Smooth muscle cell of the brain vasculature (primary cell): ENCODE measurements at regions not wholly inside any gene's neighbourhood (a gene's known extent, or its start where the extent isn't known, plus 50 kb on each side); places are given as distances from the start of the nearest gene placed in this dataset.

Experiments
- DNase-seq: peaks from one replicate; pipeline ENCODE4 v3.0.0-alpha.2; 2012; ENCODE audit warnings: low read depth, low spot score

DNA sequence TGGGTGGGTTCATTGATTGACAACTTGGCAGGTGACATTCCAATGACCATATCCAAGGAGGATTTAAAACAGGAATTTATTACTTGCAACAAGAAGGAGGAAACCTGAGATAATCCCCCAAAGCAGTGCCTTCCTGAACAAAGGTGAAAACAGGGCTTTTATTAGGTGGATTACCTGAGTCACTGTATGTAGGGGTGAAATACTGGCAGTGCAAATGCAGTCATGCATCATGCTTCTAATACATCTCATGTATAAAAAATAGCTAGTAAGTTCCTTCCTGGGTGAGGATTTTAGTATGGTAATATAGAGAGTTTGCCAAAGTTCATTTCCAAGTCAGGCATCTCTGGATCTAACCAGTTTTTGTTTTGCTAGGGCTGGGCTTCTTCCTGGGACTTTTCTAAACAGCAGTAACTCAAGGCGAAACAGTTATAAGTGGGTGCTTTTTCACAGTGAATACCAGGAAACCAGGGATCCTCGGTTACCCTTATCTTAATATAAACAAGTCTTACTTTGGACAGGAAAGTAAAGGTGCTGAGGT lies 583.4 kb upstream of the LRRTM1 start:
- no peak for DNase-seq

GRCh38 chr2:80874374-80874773 lies 569.8 kb upstream of the LRRTM1 start:
- DNase-seq, result no peak

GRCh38 chr2:80869858-80870438 lies 565.4 kb upstream of the LRRTM1 start:
- no peak for DNase-seq

DNA sequence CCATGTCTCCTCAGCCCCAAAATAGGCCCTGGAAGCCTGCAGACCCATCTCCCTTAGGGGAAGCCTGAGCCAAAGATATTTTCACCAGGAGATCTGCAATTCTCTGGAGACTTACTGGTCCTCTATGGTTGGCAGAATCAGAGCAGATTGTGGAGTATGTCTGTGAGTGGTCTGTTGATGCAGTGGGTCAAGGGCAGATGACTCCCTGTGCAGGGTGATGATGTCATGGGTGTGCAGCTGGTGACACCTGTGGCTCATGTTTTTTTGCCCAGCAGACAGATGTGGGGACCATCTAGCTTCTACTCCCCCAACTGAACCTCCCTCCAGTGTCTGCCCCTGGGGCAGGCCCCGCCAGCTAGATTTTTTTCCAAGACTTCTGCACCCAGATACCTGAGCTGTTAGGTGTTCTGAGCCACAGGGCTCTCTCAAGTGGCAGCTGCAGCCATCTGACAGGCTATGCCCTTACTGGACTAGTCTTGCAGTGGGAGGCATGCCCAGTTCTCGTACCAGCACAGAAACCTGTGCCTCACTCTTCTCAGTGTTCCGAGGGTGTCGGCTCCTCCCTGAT lies 558.7 kb upstream of the LRRTM1 start:
- no peak for DNase-seq

- DNase-seq, result no peak
Measured at GRCh38 chr2:80858965-80859364, 554.4 kb upstream of the LRRTM1 start.

GRCh38 chr2:80856227-80856626 lies 551.7 kb upstream of the LRRTM1 start:
- no peak for DNase-seq

DNA sequence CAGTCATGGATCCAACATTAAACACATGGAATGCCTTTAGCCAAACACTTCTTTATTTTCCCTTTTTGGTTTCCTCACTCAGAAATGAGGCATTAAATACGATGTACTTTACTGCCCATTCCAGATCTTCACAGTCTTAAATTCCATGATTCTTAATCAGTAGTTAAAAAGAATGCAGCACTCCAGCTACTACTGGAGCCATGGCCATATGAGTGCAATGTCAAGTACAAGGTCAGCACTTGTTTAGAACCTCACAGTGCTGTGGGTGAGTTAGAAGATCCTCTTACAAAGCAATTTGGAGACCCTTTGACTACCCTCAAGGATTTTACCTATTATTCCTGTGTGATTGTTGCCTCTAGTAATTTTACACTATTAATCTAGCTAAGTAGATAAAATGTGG lies 550.3 kb upstream of the LRRTM1 start:
- DNase-seq, result no peak

DNA sequence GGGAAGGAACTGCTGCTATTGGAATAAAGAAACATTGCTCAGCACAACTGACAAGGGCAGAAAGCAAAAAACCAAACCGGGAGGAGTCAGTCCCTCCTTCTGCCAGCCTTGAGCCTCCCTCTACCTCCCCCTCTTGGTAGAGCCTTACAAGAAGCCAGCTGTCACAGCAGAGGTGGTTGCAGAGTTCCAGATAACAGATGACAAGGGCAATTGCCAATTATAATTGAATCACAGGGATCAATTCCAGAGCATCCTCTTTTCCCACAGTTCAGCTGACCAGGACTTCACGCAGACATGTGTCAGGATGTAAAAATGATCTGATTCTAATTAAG lies 548.2 kb upstream of the LRRTM1 start:
- DNase-seq, result no peak

DNA sequence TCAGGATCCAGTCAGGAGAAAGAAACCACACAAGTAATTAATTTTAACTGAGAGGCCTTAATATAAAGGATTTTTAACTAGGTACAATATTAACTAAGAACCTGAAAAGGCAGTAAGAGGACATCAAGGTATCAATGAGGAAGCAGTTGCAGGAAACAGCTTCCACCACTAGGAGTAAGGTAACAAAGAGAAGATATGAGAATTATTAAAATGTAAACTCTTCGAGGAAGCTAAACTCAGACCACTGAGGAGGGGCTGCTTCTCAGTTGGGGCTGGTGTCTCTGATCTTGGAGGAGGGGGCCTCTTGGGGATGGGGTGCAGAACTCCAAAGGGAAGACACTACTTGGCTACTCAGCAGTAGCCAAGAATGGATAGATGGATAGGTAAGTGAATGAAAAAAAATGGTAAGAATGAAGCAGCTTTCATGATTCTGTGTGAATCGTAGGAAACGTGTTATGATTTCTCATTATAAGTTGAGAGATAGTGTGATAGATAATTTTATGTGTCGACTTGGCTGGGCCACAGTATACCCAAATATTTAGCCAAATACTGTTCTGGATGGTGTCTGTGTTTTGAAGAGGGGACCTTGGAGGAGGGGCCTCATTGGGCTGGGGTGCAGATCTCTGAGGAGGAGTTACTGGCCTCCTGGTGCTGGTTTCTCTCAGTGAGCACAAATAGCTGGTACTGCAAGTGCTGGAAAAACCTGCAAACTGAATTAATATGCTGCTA lies 547.7 kb upstream of the LRRTM1 start:
- DNase-seq, result no peak

GRCh38 chr2:80830891-80831290 lies 526.3 kb upstream of the LRRTM1 start:
- no peak for DNase-seq

DNA sequence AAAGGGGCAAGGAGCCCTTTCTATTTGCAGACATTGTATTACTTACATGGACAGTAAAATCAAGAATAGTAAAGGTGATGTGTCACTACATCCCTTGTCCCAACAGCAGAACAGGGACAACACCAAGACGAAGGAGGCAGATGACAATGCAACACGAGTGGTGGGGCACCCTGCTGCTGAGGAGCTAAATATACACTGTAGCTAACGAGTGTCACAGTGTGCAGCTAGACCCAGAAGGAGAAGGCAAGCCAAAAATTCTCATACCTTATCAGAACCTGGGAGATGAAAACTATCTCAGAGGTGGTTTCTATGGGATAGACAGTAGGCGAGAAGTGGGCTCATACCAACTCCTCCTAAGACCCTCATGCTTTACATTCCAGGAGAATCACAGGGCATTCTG lies 518.4 kb upstream of the LRRTM1 start:
- no peak for DNase-seq

DNA sequence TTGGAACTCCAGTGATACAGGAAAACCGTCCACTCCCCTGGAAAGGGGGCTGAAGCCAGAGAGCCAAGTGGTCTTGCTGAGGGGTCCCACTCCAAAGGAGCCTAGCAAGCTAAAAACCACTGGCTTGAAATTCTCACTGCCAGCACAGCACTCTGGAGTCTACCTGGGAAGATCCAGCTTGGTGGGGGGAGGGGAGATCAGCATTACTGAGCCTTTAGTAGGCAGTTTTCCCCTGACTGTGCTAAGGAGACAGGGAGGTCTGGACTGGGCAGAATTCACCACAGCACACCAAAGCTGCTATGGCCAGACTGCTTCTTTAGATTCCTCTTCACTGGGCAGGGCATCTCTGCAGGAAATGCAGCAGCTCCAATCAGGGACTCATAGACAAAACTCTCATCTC lies 510.7 kb upstream of the LRRTM1 start:
- DNase-seq, result no peak

- DNase-seq, result no peak
Measured at GRCh38 chr2:80786584-80786983, 482.0 kb upstream of the LRRTM1 start.

GRCh38 chr2:80778704-80779103 lies 474.2 kb upstream of the LRRTM1 start:
- no peak for DNase-seq

GRCh38 chr2:80748592-80748991 lies 444.0 kb upstream of the LRRTM1 start:
- no peak for DNase-seq

GRCh38 chr2:80737047-80737446 lies 432.5 kb upstream of the LRRTM1 start:
- DNase-seq, result no peak

DNA sequence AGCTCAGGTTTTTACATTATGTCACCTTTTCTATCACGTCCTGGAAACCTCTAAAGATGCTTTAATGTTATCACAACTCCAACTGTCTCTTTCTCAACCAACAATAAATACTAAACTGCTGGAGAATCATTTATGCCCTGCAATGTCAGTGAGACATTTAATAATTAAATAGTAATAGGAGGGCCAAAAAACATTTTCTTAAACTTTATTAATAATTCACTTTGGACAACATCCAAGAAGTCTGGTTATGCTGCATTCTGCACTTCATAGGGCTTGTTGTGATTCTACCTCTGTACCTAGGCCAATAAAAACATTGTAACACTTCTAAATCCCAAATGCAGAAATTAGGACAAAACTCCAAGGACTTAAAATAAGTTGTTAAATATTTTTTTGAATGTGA lies 420.4 kb upstream of the LRRTM1 start:
- DNase-seq, result no peak

DNA sequence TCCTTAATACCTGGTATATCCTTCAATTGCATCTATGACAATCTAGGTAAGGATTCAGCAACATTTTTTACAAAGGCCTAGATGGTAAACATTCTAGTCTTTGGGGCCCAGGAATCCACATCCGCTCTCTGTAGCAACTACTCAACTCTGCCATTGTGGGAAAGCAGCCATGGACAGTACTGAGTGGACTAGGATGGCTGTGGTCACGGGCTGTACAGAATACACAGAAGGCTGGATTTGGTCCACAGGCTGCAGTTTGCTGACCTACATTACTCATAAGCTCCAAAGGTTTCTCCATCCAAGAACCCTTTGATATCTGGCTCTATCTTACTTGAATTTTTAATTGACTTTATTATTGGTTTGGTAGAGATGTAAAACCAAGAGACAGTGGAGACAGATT lies 418.3 kb upstream of the LRRTM1 start:
- DNase-seq, result no peak

GRCh38 chr2:80719607-80720006 lies 415.1 kb upstream of the LRRTM1 start:
- no peak for DNase-seq

GRCh38 chr2:80715433-80715832 lies 410.9 kb upstream of the LRRTM1 start:
- no peak for DNase-seq

GRCh38 chr2:80711915-80712314 lies 407.4 kb upstream of the LRRTM1 start:
- no peak for DNase-seq

GRCh38 chr2:80706951-80707350 lies 402.4 kb upstream of the LRRTM1 start:
- DNase-seq, result no peak

- no peak for DNase-seq
Measured at GRCh38 chr2:80706541-80706940, 402.0 kb upstream of the LRRTM1 start.
